GM10266 (cell line): ENCODE measurements at regions not wholly inside any gene's neighbourhood (a gene's known extent, or its start where the extent isn't known, plus 50 kb on each side); places are given as distances from the start of the nearest gene placed in this dataset.
"Not testable (repeated sequence)": the region's sequence is repeated elsewhere in the genome, so short reads cannot be mapped to it uniquely, and the experiment has no call there.

ENCODE experiments used
- DNase-seq: peaks from one replicate; pipeline ENCODE4 v3.0.0; 2012; ENCODE audit errors: extremely low spot score
- TF ChIP-seq, protein P1 (sequence below): IDR thresholded peaks from 2 replicates; pipeline ENCODE4 v1.5.1; 2012; ENCODE audit warnings: mild to moderate bottlenecking, low read depth; ENCODE audit not compliant: control insufficient read depth, insufficient read depth; ENCODE audit errors: missing control alignments

DNA sequence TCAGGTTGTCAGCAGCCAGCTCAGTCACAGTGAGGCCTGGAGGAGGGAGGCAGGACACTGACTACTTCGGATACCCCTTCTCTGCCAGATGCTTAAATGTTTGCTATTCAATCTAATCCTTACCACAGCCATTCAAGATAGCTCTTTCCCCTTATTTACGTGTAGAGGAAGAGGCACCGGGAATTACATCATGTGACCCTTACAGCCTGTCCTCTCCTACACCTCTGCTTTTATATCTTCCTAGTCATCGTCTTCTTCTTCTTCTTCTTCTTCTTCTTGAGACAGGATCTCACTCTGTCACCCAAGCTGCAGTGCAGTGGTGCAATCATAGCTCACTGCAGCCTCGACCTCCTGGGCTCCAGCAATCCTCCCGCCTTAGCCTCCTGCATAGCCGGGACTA, 148.1 kb upstream of the NEDD9 start:
- TF ChIP-seq, protein P1, sequence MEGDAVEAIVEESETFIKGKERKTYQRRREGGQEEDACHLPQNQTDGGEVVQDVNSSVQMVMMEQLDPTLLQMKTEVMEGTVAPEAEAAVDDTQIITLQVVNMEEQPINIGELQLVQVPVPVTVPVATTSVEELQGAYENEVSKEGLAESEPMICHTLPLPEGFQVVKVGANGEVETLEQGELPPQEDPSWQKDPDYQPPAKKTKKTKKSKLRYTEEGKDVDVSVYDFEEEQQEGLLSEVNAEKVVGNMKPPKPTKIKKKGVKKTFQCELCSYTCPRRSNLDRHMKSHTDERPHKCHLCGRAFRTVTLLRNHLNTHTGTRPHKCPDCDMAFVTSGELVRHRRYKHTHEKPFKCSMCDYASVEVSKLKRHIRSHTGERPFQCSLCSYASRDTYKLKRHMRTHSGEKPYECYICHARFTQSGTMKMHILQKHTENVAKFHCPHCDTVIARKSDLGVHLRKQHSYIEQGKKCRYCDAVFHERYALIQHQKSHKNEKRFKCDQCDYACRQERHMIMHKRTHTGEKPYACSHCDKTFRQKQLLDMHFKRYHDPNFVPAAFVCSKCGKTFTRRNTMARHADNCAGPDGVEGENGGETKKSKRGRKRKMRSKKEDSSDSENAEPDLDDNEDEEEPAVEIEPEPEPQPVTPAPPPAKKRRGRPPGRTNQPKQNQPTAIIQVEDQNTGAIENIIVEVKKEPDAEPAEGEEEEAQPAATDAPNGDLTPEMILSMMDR = no peak
- DNase-seq = no peak

DNA sequence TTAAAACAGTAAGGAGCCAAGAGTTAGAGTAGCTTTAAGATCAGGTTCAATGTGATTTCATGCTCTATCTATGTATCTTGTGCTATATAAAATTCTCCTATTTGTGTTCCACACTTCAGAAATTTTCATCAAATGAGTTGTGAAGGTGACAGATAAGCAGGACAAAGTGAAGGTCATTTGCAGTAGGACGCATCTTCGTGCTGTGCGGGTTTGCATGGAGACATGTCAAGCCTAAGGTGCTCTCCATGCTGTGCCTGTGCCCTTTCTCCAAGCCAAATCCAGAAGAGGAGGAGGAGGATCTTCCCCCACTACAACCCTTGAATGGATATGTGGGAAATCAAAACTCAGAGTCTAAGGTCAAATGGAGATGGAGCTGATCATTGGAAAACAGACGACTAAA, 147.3 kb upstream of the NEDD9 start:
- TF ChIP-seq, protein P1 = no peak
- no peak for DNase-seq

DNA sequence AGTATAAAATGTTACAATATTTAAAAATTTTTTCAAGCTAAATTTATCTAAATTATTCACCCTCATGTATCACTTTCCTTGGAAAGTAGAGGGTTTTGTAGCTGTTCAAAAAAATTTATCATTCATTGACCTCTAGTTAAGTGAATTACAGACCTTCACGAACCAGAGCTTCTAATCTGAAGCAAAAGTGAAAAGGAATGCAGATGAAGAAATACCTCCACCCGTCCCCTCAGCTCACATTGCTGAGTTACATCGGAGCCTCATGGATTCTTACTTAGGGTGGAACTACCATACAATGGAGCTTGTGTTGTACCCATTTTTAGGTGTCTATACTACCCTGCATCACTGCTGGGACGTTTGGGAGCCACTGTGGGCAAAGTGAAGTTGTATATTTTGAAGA, 146.2 kb upstream of the NEDD9 start:
- TF ChIP-seq, protein P1 = no peak
- DNase-seq = no peak

DNA sequence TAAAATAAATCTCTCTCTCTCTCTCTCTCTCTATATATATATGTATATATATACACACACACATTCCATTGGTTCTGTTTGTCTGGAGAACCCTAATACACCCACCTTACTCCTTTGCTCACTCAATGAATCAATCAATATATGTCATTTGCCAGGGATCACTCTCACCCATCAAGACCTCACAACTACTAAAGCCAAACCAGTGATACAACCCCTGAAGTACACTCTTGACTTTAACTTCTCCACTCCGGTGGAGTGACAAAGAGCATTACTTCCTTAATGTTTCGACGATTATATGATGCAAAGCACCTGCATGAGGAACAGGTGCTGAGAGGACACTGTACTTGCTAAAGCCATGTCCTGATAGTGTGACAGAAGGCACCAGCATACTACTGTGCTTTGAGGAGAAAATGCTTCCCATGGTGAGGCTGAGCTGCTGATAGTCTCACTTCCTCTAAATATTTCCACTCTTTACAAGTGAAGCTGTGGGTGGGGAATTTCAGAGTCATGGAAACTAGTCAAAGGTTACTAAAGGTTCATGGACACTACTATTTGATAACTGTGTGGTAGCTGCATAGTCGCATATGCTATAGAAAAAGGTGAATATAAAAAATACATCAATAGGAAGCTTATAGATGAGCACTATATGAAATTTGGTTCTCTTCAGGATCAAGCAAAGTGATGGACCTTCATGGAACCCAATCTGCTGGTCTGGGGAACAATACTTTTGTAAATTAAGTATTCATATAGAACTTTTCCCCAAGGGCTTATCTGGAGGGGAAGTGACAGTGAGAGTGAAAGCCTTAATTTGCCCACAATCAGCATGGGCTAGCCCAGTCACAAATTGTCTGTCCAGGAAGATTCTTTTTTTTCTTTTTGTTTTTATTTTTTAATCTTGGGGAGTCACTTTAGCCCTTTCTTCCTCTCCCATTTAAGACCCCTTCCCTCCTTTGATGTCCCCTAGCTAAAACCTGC, 141.9 kb upstream of the NEDD9 start:
- TF ChIP-seq, protein P1 = no peak
- peak; percentile 36 for DNase-seq

DNA sequence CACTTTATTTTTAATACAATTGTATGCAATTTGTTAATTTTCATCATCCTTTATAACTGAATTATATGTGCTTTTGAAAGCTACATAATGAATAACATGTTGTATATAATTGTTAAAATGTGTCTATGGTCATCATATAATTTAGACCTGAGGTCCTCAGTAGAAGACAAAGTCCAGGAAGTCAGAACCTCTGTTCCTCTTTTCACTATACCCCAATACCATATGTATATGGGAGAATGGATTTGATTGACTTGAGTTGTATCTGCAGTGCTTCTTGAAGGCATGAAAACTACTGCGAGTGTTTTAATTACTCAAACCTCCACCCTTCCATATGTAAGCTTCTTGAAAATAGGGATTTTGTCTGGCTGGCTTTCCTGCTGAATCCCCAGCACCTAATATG, 140.7 kb upstream of the NEDD9 start:
- no peak for DNase-seq
- TF ChIP-seq, protein P1 = no peak

DNA sequence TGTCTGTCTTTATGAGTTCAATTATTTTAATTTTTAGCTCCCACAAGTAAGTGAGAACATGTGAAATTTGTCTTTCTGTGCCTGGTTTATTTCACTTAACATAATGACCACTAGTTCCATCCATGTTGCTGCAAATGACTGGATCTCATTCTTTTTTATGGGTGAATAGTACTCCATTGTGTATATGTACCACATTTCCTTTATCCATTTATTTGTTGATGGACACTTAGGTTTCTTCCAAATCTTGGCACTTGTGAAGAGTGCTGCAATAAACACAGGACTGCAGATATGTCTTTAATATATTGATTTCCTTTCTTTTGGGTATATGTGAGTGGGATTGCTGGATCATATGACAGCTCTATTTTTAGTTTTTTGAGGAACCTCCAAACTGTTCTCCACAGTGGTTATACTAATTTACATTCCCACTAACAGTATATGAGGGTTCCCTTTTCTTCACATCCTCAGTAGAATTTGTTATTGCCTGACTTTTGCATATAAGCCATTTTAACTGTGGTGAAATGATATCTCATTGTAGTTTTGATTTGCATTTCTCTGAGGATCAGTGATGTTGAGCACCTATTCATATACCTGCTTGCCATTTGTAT, 139.8 kb upstream of the NEDD9 start:
- DNase-seq = not testable (repeated sequence)

DNA sequence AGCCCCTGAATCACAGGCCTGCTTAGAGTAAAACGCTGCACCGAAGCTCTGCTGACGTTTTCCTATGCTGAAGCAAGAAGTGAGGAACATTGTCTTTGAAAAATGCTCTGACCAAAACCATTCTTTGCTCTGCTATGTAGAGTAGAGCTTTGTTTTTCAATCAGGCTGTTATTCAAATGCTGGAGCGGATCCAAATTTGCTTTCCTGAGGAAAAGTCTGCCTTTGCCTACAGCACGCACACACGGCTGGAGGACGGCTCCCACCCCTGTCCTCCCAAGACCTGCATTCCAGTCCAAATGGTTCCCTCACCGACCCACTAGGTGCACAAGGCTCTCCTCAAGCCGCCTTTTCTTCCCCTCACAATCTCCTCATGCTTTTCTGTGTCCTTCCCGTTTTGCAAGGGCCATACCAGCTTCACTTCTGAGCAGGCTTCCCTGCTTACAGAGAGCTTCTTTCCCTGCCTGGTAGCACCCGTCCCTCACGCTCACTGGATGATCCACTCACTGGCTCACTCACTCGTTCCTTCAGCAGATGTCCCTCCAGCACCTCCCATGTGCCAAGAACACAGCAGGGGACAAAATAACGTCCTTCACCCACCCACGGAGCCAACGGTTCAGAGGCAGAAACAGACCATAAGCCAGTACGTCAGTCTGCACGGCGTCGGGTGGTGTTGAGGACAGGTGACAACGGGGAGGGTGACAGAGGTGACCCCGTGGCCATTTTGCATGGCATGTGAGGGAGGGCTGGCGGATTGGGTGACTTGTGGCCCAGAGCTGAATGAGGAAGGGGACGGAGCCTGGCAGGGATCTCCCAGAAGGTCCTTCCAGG, 137.9 kb upstream of the NEDD9 start:
- DNase-seq = no peak
- TF ChIP-seq, protein P1 = no peak
